ENCODE measurements at regions not wholly inside any gene's neighbourhood (a gene's known extent, or its start where the extent isn't known, plus 50 kb on each side); places are given as distances from the start of the nearest gene placed in this dataset.

GRCh38 chr2:37833423-37833822 is 91.7 kb upstream of the RMDN2 start:
- no peak for TF ChIP-seq POLR2A (IDR thresholded peaks at IDR 0.05)
- no peak for TF ChIP-seq CTCF (IDR thresholded peaks at IDR 0.05)
